Neural cell (in vitro differentiated cells): ENCODE measurements at regions not wholly inside any gene's neighbourhood (a gene's known extent, or its start where the extent isn't known, plus 50 kb on each side); places are given as distances from the start of the nearest gene placed in this dataset.

Source experiments
- H2AFZ ChIP-seq: fragments of 200-600, 300-800 bp; sonication (generic), shearing (Covaris generic); 2 replicates; pipeline ENCODE4 v1.6.0; 2014; ENCODE audit warnings: low read depth, mild to moderate bottlenecking, antibody characterized with exemption, low read length, moderate library complexity
- H3F3A ChIP-seq: fragments of 200-600 bp; shearing (Covaris generic); 2 replicates; pipeline ENCODE4 v1.6.1; 2016; ENCODE audit warnings: mild to moderate bottlenecking, moderate library complexity, mixed read lengths, antibody characterized with exemption, low read length; ENCODE audit not compliant: insufficient read depth, poor library complexity, severe bottlenecking
- H3K27ac ChIP-seq: fragments of 200-600, 300-800 bp; sonication (generic), shearing (Covaris generic); 2 replicates; pipeline ENCODE4 v1.5.1; 2014; ENCODE audit warnings: mild to moderate bottlenecking, low read length, moderate library complexity
- H3K27me3 ChIP-seq: fragments of 300-800, 200-600 bp; sonication (generic), shearing (Covaris generic); 2 replicates; pipeline ENCODE4 v1.6.0; 2014; ENCODE audit warnings: mild to moderate bottlenecking, low read depth, low read length, moderate library complexity; ENCODE audit not compliant: insufficient read depth
- H3K36me3 ChIP-seq: fragments of 300-800, 200-600 bp; sonication (generic), shearing (Covaris generic); 2 replicates; pipeline ENCODE4 v1.5.1; 2014; ENCODE audit warnings: mild to moderate bottlenecking, antibody characterized with exemption, low read length, moderate library complexity; ENCODE audit not compliant: insufficient read depth
- H3K4me2 ChIP-seq: fragments of 300-800, 200-600 bp; sonication (generic), shearing (Covaris generic); 2 replicates; pipeline ENCODE4 v1.6.0; 2014; ENCODE audit warnings: mild to moderate bottlenecking, low read length
- H3K4me3 ChIP-seq: fragments of 300-800, 200-600 bp; sonication (generic), shearing (Covaris generic); 2 replicates; pipeline ENCODE4 v1.5.1; 2014; ENCODE audit warnings: mild to moderate bottlenecking, low read length, moderate library complexity
- H3K79me2 ChIP-seq: fragments of 200-600 bp; shearing (Covaris generic); replicated peaks from 2 replicates; pipeline ENCODE4 v1.6.0; 2014; ENCODE audit warnings: mild to moderate bottlenecking, low read length, moderate library complexity; ENCODE audit not compliant: insufficient read depth
- H3K9ac ChIP-seq: fragments of 300-800, 200-600 bp; sonication (generic), shearing (Covaris generic); 2 replicates; pipeline ENCODE4 v1.6.1; 2016; ENCODE audit warnings: mild to moderate bottlenecking, low read length, mixed read lengths
- H3K9me2 ChIP-seq: fragments of 200-600 bp; shearing (Covaris generic); 2 replicates; pipeline ENCODE4 v1.6.1; 2016; ENCODE audit warnings: mild to moderate bottlenecking, low read length, mixed read lengths; ENCODE audit not compliant: insufficient read depth
- H3K9me3 ChIP-seq: fragments of 200-600, 300-800 bp; sonication (generic), shearing (Covaris generic); 2 replicates; pipeline ENCODE4 v1.6.1; 2016; ENCODE audit warnings: mild to moderate bottlenecking, mixed run types, low read length, moderate library complexity, mixed read lengths
- H4K20me1 ChIP-seq: fragments of 200-600 bp; shearing (Covaris generic); 2 replicates; pipeline ENCODE4 v1.6.1; 2016; ENCODE audit warnings: mild to moderate bottlenecking, mixed run types; ENCODE audit not compliant: insufficient read depth
- CTCF ChIP-seq: fragments of 450-650 bp; IDR thresholded peaks from 2 replicates; pipeline ENCODE4 v1.5.1; 2014; ENCODE audit warnings: antibody characterized with exemption, mild to moderate bottlenecking, moderate library complexity; ENCODE audit not compliant: poor library complexity, severe bottlenecking
- EP300 ChIP-seq: fragments of 450-650 bp; conservative IDR thresholded peaks from 2 replicates; pipeline ENCODE4 v1.6.1; 2014; ENCODE audit warnings: antibody characterized with exemption, mild to moderate bottlenecking, moderate library complexity; ENCODE audit not compliant: poor library complexity, severe bottlenecking
- EZH2 ChIP-seq: fragments of 200-600, 300-800 bp; shearing (Covaris generic), sonication (generic); IDR thresholded peaks from 2 replicates; pipeline ENCODE4 v1.6.1; 2014; ENCODE audit warnings: antibody characterized with exemption, low read length, borderline replicate concordance, mild to moderate bottlenecking; ENCODE audit not compliant: insufficient read depth, poor library complexity, severe bottlenecking
- MXI1 ChIP-seq: fragments of 450-650 bp; conservative IDR thresholded peaks from 2 replicates; pipeline ENCODE4 v1.6.1; 2014; ENCODE audit warnings: antibody characterized with exemption, mild to moderate bottlenecking; ENCODE audit not compliant: poor library complexity, severe bottlenecking
- POLR2AphosphoS5 ChIP-seq: IDR thresholded peaks from 2 replicates; pipeline ENCODE4 v1.6.1; 2012
- RAD21 ChIP-seq: fragments of 450-650 bp; conservative IDR thresholded peaks from 2 replicates; pipeline ENCODE4 v1.6.1; 2014; ENCODE audit warnings: antibody characterized with exemption, mild to moderate bottlenecking, moderate library complexity
- REST ChIP-seq: IDR thresholded peaks from 2 replicates; pipeline ENCODE4 v1.6.1; 2012; ENCODE audit warnings: borderline replicate concordance
- SMC3 ChIP-seq: fragments of 450-650 bp; conservative IDR thresholded peaks from 2 replicates; pipeline ENCODE4 v1.6.1; 2014; ENCODE audit warnings: antibody characterized with exemption, mild to moderate bottlenecking, moderate library complexity; ENCODE audit not compliant: poor library complexity
- TAF1 ChIP-seq: IDR thresholded peaks from 2 replicates; pipeline ENCODE4 v1.6.1; 2012; ENCODE audit warnings: low read depth

- Histone ChIP-seq H3K9me3 (no peaks in the 10 kb centered on the region), H4K20me1 (no peaks in the 10 kb centered on the region), H3K9me2 (no peaks in the 10 kb centered on the region), H3K27me3 (no peaks in the 10 kb centered on the region), H3K27ac (no peak overlapping the region), H3F3A (no peaks in the 10 kb centered on the region), H2AFZ (no peak overlapping the region), H3K4me3 (no peak overlapping the region), H3K36me3 (no peaks in the 10 kb centered on the region), H3K79me2 (no peaks in the 10 kb centered on the region), H3K9ac (no peak overlapping the region), H3K4me2 (no peak overlapping the region)
- TF ChIP-seq SMC3, result no peak
- TF ChIP-seq EZH2, result no peak
- no peak for TF ChIP-seq EP300
- no peak for TF ChIP-seq REST
- no peak for TF ChIP-seq MXI1
Observed at GRCh38 chr4:103370336-103370735, 172.2 kb upstream of the CENPE start.

DNA sequence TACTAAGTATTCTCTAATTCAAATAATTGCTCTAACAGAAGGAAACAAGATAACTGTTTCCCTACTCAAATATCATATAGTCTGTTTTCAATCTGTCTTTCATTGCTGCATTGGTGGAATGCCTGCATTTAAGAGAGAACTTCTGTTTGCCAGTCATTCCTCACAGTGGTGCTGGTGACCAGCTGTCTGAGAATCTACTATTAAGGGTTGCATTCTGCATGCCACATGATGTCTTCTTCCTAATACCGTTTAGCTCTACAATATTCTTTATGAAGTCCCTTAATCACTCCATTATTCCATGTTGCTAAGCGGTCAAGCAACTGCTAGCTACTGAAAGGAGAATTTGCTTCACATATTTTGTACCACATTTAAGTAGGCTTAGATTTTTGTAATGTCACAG lies 167.1 kb upstream of the CENPE start:
- Histone ChIP-seq H3K79me2 (no peaks in the 10 kb centered on the region), H3K9me3 (peaks cover 3% of the 10 kb centered on the region), H4K20me1 (no peaks in the 10 kb centered on the region), H3K9ac (no peak overlapping the region), H3K27ac (no peak overlapping the region), H2AFZ (no peak overlapping the region), H3F3A (no peaks in the 10 kb centered on the region), H3K27me3 (no peaks in the 10 kb centered on the region), H3K9me2 (no peaks in the 10 kb centered on the region), H3K36me3 (no peaks in the 10 kb centered on the region), H3K4me2 (no peak overlapping the region), H3K4me3 (no peak overlapping the region)
- TF ChIP-seq RAD21 (no peak), CTCF (no peak), SMC3 (no peak), POLR2AphosphoS5 (no peak), REST (no peak), EP300 (no peak), EZH2 (no peak), MXI1 (no peak), TAF1 (no peak)
